ENCODE measurements at regions not wholly inside any gene's neighbourhood (a gene's known extent, or its start where the extent isn't known, plus 50 kb on each side); places are given as distances from the start of the nearest gene placed in this dataset.

DNA sequence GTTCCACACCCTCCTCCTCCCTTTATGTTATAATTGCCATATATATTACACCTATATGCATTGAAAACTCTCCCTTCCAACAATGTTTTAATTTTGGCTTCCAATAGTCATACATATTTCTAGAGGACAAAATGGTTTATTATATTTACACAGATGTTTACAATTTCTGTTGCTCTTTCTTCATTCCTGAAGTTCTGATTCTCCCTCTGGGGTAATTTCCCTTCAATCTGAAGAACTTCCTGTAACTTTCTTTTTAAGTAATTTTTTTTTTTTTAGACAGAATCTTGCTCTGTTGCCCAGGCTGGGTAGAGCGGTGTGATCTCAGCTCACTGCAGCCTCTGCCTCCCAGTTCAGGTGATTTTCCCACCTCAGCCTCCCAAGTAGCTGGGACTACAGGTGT is 173.0 kb upstream of the MAP1B start:
- TF ChIP-seq, protein P1, sequence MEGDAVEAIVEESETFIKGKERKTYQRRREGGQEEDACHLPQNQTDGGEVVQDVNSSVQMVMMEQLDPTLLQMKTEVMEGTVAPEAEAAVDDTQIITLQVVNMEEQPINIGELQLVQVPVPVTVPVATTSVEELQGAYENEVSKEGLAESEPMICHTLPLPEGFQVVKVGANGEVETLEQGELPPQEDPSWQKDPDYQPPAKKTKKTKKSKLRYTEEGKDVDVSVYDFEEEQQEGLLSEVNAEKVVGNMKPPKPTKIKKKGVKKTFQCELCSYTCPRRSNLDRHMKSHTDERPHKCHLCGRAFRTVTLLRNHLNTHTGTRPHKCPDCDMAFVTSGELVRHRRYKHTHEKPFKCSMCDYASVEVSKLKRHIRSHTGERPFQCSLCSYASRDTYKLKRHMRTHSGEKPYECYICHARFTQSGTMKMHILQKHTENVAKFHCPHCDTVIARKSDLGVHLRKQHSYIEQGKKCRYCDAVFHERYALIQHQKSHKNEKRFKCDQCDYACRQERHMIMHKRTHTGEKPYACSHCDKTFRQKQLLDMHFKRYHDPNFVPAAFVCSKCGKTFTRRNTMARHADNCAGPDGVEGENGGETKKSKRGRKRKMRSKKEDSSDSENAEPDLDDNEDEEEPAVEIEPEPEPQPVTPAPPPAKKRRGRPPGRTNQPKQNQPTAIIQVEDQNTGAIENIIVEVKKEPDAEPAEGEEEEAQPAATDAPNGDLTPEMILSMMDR (conservative IDR thresholded peaks at IDR 0.05; ENCODE audit: low read length), result no peak
- TF ChIP-seq EZH2phosphoT487 (IDR thresholded peaks at IDR 0.05; ENCODE audit: borderline replicate concordance), result no peak

Data from Loucy (cell line).